ENCODE measurements at regions not wholly inside any gene's neighbourhood (a gene's known extent, or its start where the extent isn't known, plus 50 kb on each side); places are given as distances from the start of the nearest gene placed in this dataset.

GRCh38 chr2:230627806-230628724 lies 84.6 kb upstream of the CAB39 start:
- Histone ChIP-seq H3K27ac (ENCODE audit: low read length in 2 of 2) (no peak overlapping the region), H3K4me2 (replicated peaks; ENCODE audit: low read depth, low read length, poor library complexity, severe bottlenecking) (no peak overlapping the region), H2AFZ (ENCODE audit: insufficient read depth, low read depth, low read length, poor library complexity, severe bottlenecking) (no peak overlapping the region), H3K4me3 (ENCODE audit: control extremely low read depth in 1 of 5, extremely low read depth in 1 of 5, insufficient read depth in 1 of 5, low read depth in 2 of 5, low read length in 4 of 5) (no peak overlapping the region), H3K9me3 (ENCODE audit: control extremely low read depth in 1 of 3, control insufficient read depth in 2 of 3, insufficient read depth in 1 of 3, low read length in 2 of 3) (no peaks in the 10 kb centered on the region), H4K20me1 (ENCODE audit: control insufficient read depth, insufficient read depth, low read length, poor library complexity, severe bottlenecking) (no peaks in the 10 kb centered on the region), H3K27me3 (replicated peaks in 1 of 4; ENCODE audit: control extremely low read depth in 1 of 4, control insufficient read depth in 3 of 4, insufficient read depth in 4 of 4, low read length in 3 of 4) (no peaks in the 10 kb centered on the region), H3K36me3 (replicated peaks in 1 of 2; ENCODE audit: control extremely low read depth in 1 of 2, control insufficient read depth in 1 of 2, extremely low read depth in 1 of 2, insufficient read depth in 2 of 2, low read length in 1 of 2) (no peaks in the 10 kb centered on the region), H3K4me1 (ENCODE audit: control insufficient read depth in 2 of 2, insufficient read depth in 2 of 2, low read length in 2 of 2) (no peaks in the 10 kb centered on the region), H3K9ac (ENCODE audit: low read length) (no peak overlapping the region), H3K79me2 (ENCODE audit: control insufficient read depth, insufficient read depth, low read length) (no peaks in the 10 kb centered on the region)
- H3K4me1 Mint-ChIP-seq, result peaks cover 7% of the 10 kb centered on the region
- no peak for ATAC-seq (ENCODE audit: low read depth)
- H3K9me3 Mint-ChIP-seq (ENCODE audit: insufficient read depth), result no peaks in the 10 kb centered on the region
- TF ChIP-seq CTCF (IDR thresholded peaks at IDR 0.05) (no peak), EZH2 (IDR thresholded peaks at IDR 0.05; ENCODE audit: borderline replicate concordance, insufficient read depth, low read depth, low read length, poor library complexity, severe bottlenecking) (no peak)
- WGBS (ENCODE audit: insufficient coverage), result 92% methylated on average over 14 of the region's 16 CpGs
- no peaks in the 10 kb centered on the region for H3K27me3 Mint-ChIP-seq
- ChIA-PET POLR2A (interaction anchor here (0.7 kb wide), 1 partner anchor 41 kb away, joined by 4 read pairs; no protein-coding TSS in a partner anchor), CTCF (no interaction called here)
- intact Hi-C loops (cut with micrococcal nuclease), result no loop called here
- H3K27ac Mint-ChIP-seq, result no peak overlapping the region
- no peak for DNase-seq
- no peak overlapping the region for H3K4me3 Mint-ChIP-seq

- H3K9ac ChIP-seq (ENCODE audit: low read length), result no peak overlapping the region
- H3K79me2 ChIP-seq (ENCODE audit: control insufficient read depth, insufficient read depth, low read length), result no peaks in the 10 kb centered on the region
- H3K4me1 ChIP-seq (ENCODE audit: control insufficient read depth in 2 of 2, insufficient read depth in 2 of 2, low read length in 2 of 2), result peaks cover 5 to 7% of the 10 kb centered on the region in 2 donors
- no peak overlapping the region for H3K4me3 ChIP-seq (ENCODE audit: control extremely low read depth in 1 of 5, extremely low read depth in 1 of 5, insufficient read depth in 1 of 5, low read depth in 2 of 5, low read length in 4 of 5)
- H4K20me1 ChIP-seq (ENCODE audit: control insufficient read depth, insufficient read depth, low read length, poor library complexity, severe bottlenecking), result no peaks in the 10 kb centered on the region
- TF ChIP-seq CTCF (IDR thresholded peaks at IDR 0.05) (no peak), EZH2 (IDR thresholded peaks at IDR 0.05; ENCODE audit: borderline replicate concordance, insufficient read depth, low read depth, low read length, poor library complexity, severe bottlenecking) (no peak)
- H3K9me3 ChIP-seq (ENCODE audit: control extremely low read depth in 1 of 3, control insufficient read depth in 2 of 3, insufficient read depth in 1 of 3, low read length in 2 of 3), result no peaks in the 10 kb centered on the region
- ATAC-seq (ENCODE audit: low read depth) (no peak), DNase-seq (no peak)
- Mint-ChIP-seq H3K27me3 (no peaks in the 10 kb centered on the region), H3K4me3 (no peak overlapping the region), H3K9me3 (ENCODE audit: insufficient read depth) (no peaks in the 10 kb centered on the region), H3K4me1 (peaks cover 7% of the 10 kb centered on the region), H3K27ac (no peak overlapping the region)
- no peak overlapping the region for H3K4me2 ChIP-seq (replicated peaks; ENCODE audit: low read depth, low read length, poor library complexity, severe bottlenecking)
- ChIA-PET CTCF (no interaction called here), POLR2A (no interaction called here)
- no peak overlapping the region for H2AFZ ChIP-seq (ENCODE audit: insufficient read depth, low read depth, low read length, poor library complexity, severe bottlenecking)
- H3K27me3 ChIP-seq (replicated peaks in 1 of 4; ENCODE audit: control extremely low read depth in 1 of 4, control insufficient read depth in 3 of 4, insufficient read depth in 4 of 4, low read length in 3 of 4), result no peaks in the 10 kb centered on the region
- intact Hi-C loops (cut with micrococcal nuclease), result no loop called here
- no peak overlapping the region for H3K27ac ChIP-seq (ENCODE audit: low read length in 2 of 2)
- no peaks in the 10 kb centered on the region for H3K36me3 ChIP-seq (replicated peaks in 1 of 2; ENCODE audit: control extremely low read depth in 1 of 2, control insufficient read depth in 1 of 2, extremely low read depth in 1 of 2, insufficient read depth in 2 of 2, low read length in 1 of 2)
- 100% methylated on average over 2 of the region's 4 CpGs for whole genome bisulfite sequencing (ENCODE audit: insufficient coverage)
Observed at GRCh38 chr2:230631470-230631869, 81.2 kb upstream of the CAB39 start.

Measured in B cell (primary cell).